ENCODE measurements at regions not wholly inside any gene's neighbourhood (a gene's known extent, or its start where the extent isn't known, plus 50 kb on each side); places are given as distances from the start of the nearest gene placed in this dataset.

DNA sequence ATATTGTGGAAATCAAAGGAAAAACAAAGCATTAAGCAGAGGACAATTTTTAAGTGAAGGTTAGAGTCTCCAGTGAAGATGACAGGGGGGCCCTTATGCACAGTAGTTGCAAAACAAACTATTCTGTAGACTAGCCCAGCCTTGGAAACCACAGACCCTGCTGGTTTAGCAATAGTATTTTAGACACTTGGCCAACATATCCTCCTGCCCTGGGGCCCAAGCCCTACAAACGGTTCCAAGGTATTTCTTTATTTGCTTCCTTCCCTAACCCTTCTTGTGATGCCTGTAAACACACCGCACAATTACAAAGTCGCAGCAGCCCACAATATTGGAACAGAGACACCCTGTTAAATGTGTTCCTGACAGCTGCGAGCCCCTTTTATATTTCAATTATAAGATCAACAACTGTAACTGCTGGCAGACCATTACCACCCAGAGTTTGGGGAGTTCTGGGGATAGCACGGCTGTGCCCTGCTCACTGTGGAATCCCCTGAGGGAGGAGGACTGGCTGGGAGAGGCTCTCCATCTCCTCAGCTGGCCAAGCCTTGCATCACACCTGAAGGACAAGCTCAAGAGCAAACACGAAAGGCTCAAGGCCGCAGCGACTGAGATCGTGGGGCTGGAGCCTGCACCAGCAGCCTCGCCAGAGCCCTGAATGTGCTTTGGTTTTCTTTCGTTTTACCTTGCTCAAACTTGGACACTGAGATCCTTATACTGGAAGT lies 282.2 kb upstream of the ATP5MC3 start:
- ChIA-PET CTCF (no interaction called here), POLR2A (interaction anchor here (0.6 kb wide), 1 partner anchor 1084 kb away, joined by 3 read pairs; no protein-coding TSS in a partner anchor)
- Mint-ChIP-seq H3K4me3 (ENCODE audit: unreplicated experiment) (no peak overlapping the region), H3K4me1 (ENCODE audit: low read depth, unreplicated experiment) (no peaks in the 10 kb centered on the region), H3K27ac (ENCODE audit: unreplicated experiment) (no peak overlapping the region), H3K36me3 (ENCODE audit: insufficient read depth, unreplicated experiment) (no peaks in the 10 kb centered on the region), H3K27me3 (ENCODE audit: insufficient read depth, unreplicated experiment) (no peaks in the 10 kb centered on the region), H3K9me3 (ENCODE audit: unreplicated experiment) (peaks cover 20% of the 10 kb centered on the region)
- BruUV-seq (replicated peaks), result no TSS peak
- TF ChIP-seq, protein P1, sequence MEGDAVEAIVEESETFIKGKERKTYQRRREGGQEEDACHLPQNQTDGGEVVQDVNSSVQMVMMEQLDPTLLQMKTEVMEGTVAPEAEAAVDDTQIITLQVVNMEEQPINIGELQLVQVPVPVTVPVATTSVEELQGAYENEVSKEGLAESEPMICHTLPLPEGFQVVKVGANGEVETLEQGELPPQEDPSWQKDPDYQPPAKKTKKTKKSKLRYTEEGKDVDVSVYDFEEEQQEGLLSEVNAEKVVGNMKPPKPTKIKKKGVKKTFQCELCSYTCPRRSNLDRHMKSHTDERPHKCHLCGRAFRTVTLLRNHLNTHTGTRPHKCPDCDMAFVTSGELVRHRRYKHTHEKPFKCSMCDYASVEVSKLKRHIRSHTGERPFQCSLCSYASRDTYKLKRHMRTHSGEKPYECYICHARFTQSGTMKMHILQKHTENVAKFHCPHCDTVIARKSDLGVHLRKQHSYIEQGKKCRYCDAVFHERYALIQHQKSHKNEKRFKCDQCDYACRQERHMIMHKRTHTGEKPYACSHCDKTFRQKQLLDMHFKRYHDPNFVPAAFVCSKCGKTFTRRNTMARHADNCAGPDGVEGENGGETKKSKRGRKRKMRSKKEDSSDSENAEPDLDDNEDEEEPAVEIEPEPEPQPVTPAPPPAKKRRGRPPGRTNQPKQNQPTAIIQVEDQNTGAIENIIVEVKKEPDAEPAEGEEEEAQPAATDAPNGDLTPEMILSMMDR (IDR thresholded peaks at IDR 0.05; ENCODE audit: insufficient read depth in 1 of 2, low read depth in 1 of 2, low read length in 1 of 2, severe bottlenecking in 1 of 2, unreplicated experiment in 1 of 2), result no peak
- Histone ChIP-seq H3K4me1 (no peaks in the 10 kb centered on the region), H3K9me3 (no peaks in the 10 kb centered on the region), H3K4me3 (ENCODE audit: low read depth, low read length) (no peak overlapping the region), H3K27me3 (replicated peaks; ENCODE audit: control insufficient read depth, insufficient read depth, low read length) (no peaks in the 10 kb centered on the region), H3K36me3 (ENCODE audit: control insufficient read depth, insufficient read depth, low read length) (no peaks in the 10 kb centered on the region)
- intact Hi-C loops (cut with micrococcal nuclease; ENCODE audit: unreplicated experiment), result no loop called here
- DNase-seq, result no peak

DNA sequence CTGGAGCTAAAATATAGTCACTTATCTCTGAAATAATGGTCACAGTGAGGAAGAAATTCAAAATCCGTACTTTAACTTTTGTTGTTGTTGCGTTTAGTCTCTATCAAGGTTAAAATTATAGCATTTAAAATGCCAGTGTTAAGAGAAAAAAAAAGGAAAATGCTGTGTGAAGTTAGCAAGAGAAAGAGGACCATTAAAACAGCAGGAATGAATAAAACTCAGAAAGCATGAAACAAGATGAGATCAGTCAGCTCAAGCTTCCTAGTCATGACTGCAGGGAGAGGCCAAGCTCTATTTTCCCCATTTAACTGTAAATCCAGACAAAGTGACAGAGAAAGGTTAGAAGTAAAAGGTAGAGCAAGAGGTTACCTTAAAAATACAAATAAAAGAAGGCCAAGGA lies 281.7 kb upstream of the ATP5MC3 start:
- TF ChIP-seq, protein P1 (IDR thresholded peaks at IDR 0.05; ENCODE audit: insufficient read depth in 1 of 2, low read depth in 1 of 2, low read length in 1 of 2, severe bottlenecking in 1 of 2, unreplicated experiment in 1 of 2), result no peak
- Histone ChIP-seq H3K4me1 (no peaks in the 10 kb centered on the region), H3K4me3 (ENCODE audit: low read depth, low read length) (no peak overlapping the region), H3K36me3 (ENCODE audit: control insufficient read depth, insufficient read depth, low read length) (no peaks in the 10 kb centered on the region), H3K27me3 (replicated peaks; ENCODE audit: control insufficient read depth, insufficient read depth, low read length) (no peaks in the 10 kb centered on the region), H3K9me3 (no peaks in the 10 kb centered on the region)
- no peaks in the 10 kb centered on the region for H3K4me1 Mint-ChIP-seq (ENCODE audit: low read depth, unreplicated experiment)
- ChIA-PET POLR2A (no interaction called here), CTCF (no interaction called here)
- H3K27ac Mint-ChIP-seq (ENCODE audit: unreplicated experiment), result no peak overlapping the region
- no TSS peak for BruUV-seq (replicated peaks)
- intact Hi-C loops (cut with micrococcal nuclease; ENCODE audit: unreplicated experiment), result no loop called here
- no peak overlapping the region for H3K4me3 Mint-ChIP-seq (ENCODE audit: unreplicated experiment)
- no peaks in the 10 kb centered on the region for H3K36me3 Mint-ChIP-seq (ENCODE audit: insufficient read depth, unreplicated experiment)
- DNase-seq, result no peak
- H3K27me3 Mint-ChIP-seq (ENCODE audit: insufficient read depth, unreplicated experiment), result no peaks in the 10 kb centered on the region
- H3K9me3 Mint-ChIP-seq (ENCODE audit: unreplicated experiment), result peaks cover 20% of the 10 kb centered on the region

DNA sequence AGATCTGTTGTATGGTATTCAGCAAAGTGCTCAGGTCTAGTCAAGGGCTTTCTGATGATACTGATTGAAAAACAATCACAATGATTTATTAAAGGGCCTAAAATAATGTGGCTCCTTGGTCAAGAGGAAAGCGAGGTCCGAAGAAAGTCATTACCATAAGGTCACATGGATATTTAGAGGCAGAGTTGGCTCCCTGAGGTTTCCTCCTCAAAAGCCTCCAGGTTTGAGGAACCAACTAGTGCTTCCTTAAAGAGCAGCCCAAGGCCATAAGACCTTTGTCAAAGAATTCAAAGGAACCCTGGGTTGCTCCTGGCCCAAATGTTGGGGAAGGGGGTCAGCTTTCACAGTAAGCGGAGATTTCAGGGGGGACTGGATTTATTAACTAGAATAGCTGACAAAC lies 280.7 kb upstream of the ATP5MC3 start:
- no peaks in the 10 kb centered on the region for H3K36me3 Mint-ChIP-seq (ENCODE audit: insufficient read depth, unreplicated experiment)
- H3K4me3 Mint-ChIP-seq (ENCODE audit: unreplicated experiment), result no peak overlapping the region
- DNase-seq, result no peak
- peaks cover 20% of the 10 kb centered on the region for H3K9me3 Mint-ChIP-seq (ENCODE audit: unreplicated experiment)
- BruUV-seq (replicated peaks), result no TSS peak
- H3K27me3 ChIP-seq (replicated peaks; ENCODE audit: control insufficient read depth, insufficient read depth, low read length), result no peaks in the 10 kb centered on the region
- no peaks in the 10 kb centered on the region for H3K27me3 Mint-ChIP-seq (ENCODE audit: insufficient read depth, unreplicated experiment)
- TF ChIP-seq, protein P1 (IDR thresholded peaks at IDR 0.05; ENCODE audit: insufficient read depth in 1 of 2, low read depth in 1 of 2, low read length in 1 of 2, severe bottlenecking in 1 of 2, unreplicated experiment in 1 of 2), result no peak
- no peaks in the 10 kb centered on the region for H3K4me1 Mint-ChIP-seq (ENCODE audit: low read depth, unreplicated experiment)
- ChIA-PET CTCF (no interaction called here), POLR2A (no interaction called here)
- H3K36me3 ChIP-seq (ENCODE audit: control insufficient read depth, insufficient read depth, low read length), result no peaks in the 10 kb centered on the region
- H3K4me3 ChIP-seq (ENCODE audit: low read depth, low read length), result no peak overlapping the region
- no peaks in the 10 kb centered on the region for H3K9me3 ChIP-seq
- intact Hi-C loops (cut with micrococcal nuclease; ENCODE audit: unreplicated experiment), result no loop called here
- no peaks in the 10 kb centered on the region for H3K4me1 ChIP-seq
- H3K27ac Mint-ChIP-seq (ENCODE audit: unreplicated experiment), result no peak overlapping the region

All from Caco-2 (cell line).